GDM1 (cell line): ENCODE measurements at regions not wholly inside any gene's neighbourhood (a gene's known extent, or its start where the extent isn't known, plus 50 kb on each side); places are given as distances from the start of the nearest gene placed in this dataset.

Experiments
- DNase-seq: peaks from one replicate; lab custom pipeline; 2025; lab: John Stamatoyannopoulos, UW

GRCh38 chr2:145595296-145595695 lies 1075.4 kb upstream of the ZEB2 start:
- DNase-seq, result no peak

GRCh38 chr2:145593991-145594614 lies 1074.2 kb upstream of the ZEB2 start:
- DNase-seq, result no peak

- DNase-seq, result no peak
Measured at GRCh38 chr2:145593280-145593679, 1073.4 kb upstream of the ZEB2 start.

DNA sequence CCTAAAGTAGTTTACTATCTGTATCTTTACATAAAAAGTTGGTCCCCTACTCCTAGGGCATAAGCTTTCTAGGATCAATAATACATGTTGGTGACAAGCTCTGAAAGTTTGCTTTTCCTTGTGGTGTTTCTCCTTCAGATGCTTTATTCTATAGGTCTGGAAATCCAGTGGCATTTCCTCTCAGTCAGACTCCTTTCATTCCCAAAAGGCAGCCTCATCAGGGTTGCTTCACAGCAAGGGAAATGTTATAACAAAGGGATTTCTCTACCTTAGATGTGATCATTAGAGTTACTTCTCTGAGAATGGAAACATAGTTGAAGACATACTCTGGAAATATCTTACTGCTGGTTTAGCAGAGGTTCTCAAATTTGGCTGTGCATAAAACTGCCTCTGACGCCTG lies 1072.4 kb upstream of the ZEB2 start:
- no peak for DNase-seq

DNA sequence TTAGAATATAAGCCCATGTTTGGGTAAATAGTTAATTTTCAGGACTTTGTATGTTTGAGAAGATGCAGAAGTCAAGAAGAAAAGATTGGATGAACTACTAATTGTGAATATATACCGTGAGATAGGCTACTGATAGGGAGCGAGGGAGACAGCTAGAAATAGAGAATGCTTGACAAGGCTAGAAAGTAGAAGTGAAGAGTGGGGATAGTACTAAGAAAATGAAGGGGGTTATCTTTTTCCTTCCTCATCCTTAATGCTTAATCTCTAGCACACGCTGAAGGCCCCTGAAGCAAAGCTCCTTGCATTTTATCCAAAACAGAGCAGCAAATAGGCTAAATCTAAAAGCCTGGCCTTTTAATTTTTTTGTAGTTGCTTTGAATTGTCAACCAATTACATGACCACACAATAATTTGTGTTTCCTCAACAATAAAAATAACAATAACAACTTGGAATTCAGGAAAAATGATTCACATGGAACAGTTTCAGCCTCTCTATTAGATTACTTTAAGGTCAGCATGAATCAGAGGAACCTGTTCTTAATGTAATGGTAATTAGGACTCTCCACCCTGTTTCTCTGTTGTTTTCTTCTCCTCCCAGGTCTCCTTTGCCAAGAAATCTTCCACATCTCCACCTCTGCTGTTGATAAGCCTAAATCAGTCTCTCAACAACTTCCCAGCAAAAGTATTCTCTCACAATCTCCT lies 1071.3 kb upstream of the ZEB2 start:
- no peak for DNase-seq

DNA sequence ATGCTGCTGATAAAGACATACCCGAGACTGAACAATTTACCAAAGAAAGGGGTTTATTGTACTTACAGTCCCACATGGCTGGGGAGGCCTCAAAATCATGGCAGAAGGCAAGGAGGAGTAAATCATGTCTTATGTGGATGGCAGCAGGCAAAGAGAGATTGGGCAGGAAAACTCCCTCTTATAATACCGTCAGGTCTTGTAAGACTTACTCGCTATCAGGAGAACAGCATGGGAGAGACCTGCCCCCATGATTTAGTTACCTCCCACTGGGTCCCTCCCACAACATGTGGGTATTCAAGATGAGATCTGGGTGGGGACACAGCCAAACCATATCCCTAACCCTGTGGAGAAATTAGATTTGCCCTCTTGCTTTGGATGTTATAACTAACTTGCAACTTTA lies 1068.0 kb upstream of the ZEB2 start:
- no peak for DNase-seq

DNA sequence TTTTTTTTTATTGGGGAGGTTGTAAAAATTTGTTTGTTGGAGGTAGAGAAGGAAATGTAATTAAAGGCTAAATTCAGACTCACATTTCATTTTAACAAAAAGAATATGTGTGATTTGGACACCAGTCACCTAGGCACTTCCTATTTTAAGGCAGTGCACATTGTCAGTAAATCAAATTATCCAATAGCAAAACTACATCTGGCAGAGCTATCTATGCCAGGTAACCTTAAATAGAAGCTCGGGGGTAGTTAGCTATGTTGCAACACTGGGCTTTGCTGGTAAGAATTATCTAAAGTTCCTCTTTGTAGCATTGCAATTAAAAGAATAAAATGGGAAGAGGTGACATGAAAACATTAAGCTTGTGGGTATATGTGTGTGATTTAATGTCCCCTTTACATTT lies 1064.4 kb upstream of the ZEB2 start:
- no peak for DNase-seq

DNA sequence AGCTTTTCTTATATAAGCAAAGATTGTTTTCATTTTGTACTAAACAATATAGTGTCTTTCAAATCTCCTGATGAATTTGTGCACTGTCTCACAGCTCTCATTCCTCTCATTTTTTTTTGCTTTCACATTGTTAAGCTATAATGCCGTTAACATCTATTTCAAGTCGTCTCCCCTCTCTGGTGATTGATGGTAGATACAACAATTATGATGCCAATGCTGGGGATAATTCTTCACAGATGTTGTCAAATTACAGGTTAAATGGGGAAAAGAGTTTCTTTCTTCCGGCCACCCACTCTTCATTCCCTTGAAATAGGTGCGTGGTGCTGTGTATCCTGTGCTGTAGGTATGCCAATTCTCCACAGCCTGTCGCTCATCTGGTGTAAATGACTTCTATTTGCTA lies 1053.7 kb upstream of the ZEB2 start:
- no peak for DNase-seq

GRCh38 chr2:145572238-145572637 lies 1052.3 kb upstream of the ZEB2 start:
- no peak for DNase-seq

- DNase-seq, result no peak
Measured at GRCh38 chr2:145569108-145569507, 1049.2 kb upstream of the ZEB2 start.

- no peak for DNase-seq
Measured at GRCh38 chr2:145563741-145564615, 1044.1 kb upstream of the ZEB2 start.

DNA sequence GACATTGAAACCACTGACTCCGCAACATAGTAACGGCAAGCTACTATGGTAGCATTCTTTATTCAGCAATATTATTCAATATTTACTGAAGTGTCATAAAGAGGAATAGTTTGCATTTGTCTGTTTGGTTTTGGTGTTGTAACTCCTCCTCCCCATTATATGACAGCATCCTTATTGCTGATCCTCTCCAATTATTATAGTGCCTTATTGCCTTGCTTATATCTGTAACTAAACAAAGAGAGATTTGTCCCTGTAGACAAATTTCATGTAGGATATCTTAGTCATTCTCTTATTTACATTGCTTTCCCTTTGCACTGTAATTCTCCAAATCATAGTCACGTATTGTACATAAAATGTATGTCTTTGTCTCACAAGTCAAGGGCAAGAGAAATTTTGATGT lies 1041.2 kb upstream of the ZEB2 start:
- DNase-seq, result no peak

GRCh38 chr2:145558617-145559350 lies 1038.9 kb upstream of the ZEB2 start:
- DNase-seq, result no peak

GRCh38 chr2:145555360-145555759 lies 1035.4 kb upstream of the ZEB2 start:
- no peak for DNase-seq

DNA sequence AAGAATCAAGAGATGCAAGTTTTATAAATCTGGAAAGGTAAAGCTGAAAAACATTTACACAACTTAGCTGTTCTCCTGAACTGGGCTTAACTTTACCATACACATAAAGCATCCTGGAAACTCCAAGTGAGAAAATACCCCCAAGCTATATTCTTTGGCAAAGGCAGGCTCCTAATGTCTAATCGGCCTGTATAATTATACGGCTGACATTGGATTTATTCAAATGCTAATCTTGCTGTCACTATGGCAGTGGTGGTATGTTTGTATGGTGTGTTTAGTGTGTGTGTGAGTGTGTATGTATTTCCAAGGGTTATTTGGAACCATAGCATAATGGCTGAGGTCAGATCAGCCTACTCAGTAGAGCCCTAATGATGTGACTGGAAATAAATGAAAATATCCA lies 1031.8 kb upstream of the ZEB2 start:
- no peak for DNase-seq

DNA sequence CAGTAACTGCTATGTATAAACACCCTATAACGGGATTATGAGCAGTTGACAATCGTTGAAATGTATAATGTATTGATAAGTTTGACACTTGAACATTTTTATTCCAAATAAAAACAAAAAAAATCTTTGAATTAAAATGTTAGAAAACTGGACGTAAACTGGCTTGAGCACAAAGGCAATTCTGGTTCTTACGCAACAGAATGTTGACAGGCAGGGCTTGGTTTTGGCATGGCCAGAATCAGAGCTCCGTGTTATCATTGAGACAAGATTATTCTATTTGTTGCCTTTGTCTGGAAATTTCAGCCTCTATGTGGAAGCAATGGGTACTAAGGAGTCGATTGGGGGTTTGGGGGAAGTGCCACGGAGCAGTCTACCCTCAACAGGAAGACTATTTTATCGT lies 1028.6 kb upstream of the ZEB2 start:
- no peak for DNase-seq

DNA sequence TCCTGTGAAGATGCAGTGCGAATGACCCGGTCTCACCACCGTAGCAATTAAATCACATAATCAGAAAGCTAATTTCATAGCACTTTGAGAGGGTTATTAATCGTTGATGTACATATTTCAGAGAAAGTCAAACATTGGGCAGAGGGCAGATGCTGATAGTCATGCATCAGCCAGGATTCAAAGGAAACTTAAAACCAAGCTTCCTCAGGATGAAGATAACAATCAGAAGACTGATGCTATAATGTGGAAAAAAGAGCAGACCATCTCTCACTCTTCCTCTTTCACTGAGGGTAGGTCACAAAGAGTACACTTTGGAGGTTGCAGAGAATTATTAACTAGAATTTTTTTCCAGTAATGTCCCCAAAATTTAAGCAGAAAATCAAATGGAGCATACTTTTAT lies 1027.7 kb upstream of the ZEB2 start:
- DNase-seq, result peak; percentile 3

DNA sequence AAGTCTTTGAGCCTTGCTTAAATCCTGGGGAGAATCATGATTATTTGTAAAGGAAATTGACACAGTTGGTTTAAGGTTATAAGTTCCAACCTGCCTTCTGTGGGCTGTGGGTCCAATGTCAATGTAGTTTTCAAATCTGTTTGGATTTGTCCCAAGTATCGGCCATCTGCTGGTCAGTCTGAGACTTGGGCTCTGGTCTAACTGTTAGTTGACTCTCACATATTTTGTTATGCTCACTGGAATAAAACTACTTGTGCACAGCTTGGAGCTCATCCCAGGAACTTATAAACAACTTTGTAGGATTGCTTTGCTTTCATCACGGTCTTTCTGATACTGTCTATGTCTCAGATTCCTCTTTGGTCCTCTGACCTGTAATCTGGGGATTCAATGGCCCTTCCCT lies 1026.2 kb upstream of the ZEB2 start:
- no peak for DNase-seq

- DNase-seq, result no peak
Measured at GRCh38 chr2:145543856-145544255, 1023.9 kb upstream of the ZEB2 start.

- DNase-seq, result no peak
Measured at GRCh38 chr2:145543155-145543554, 1023.2 kb upstream of the ZEB2 start.

DNA sequence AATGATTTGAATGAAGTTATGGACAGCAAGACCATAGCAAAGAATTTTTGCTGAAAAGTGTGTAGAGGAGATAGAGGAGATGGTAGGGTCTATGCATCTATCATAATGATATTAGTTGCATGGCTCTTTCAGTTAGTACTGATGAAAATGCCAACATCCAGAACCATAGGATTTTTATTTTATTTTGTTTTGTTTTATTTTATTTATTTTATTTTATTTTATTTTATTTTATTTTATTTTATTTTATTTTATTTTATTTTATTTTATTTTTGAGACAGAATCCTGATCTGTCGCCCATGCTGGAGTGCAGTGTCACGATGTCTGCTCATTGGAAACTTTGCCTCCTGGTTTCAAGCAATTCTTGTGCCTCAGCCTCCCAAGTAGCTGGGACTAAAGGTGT lies 1021.1 kb upstream of the ZEB2 start:
- no peak for DNase-seq

DNA sequence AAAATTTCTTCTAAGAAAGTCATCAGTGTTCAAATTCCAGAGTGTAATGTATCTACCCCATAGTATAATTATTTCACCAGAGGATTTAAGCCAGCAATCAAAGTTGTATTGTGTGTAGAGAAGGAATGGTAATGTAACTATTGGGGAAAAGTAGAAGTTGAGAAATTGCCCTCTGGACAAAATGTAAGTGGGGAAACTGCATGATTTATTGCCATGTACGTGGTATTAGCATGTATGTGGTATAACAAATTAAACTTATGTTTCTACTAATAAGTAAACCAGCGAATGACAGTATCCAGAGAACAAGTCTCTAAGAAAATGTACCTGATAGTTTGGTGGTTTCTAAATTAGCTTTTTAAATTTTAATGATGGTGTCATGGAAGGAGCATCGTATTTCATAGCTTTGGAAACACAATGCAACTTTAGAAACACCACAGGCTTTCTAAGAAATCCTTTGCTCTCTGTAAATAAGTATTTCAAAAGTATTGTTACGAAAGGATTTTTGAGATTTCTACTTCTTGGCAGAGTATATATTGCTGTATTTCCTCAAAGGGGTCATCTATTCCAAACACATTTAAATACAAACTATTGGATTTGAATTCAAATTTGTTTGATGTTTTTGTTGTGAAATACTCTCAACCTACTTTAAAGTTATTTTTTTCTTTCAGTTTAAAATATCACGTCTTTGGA lies 1018.9 kb upstream of the ZEB2 start:
- DNase-seq, result no peak
